ENCODE measurements at regions not wholly inside any gene's neighbourhood (a gene's known extent, or its start where the extent isn't known, plus 50 kb on each side); places are given as distances from the start of the nearest gene placed in this dataset.

- Histone ChIP-seq H4K8ac (ENCODE audit: extremely low read depth, insufficient read depth, low read length) (no peak overlapping the region), H4K91ac (replicated peaks; ENCODE audit: insufficient read length, low read length) (no peak overlapping the region), H3K4me2 (ENCODE audit: insufficient read depth in 1 of 2, low read depth in 2 of 2, low read length in 2 of 2) (no peak overlapping the region), H3K4ac (replicated peaks; ENCODE audit: insufficient read length, low read depth, low read length) (no peak overlapping the region), H3K14ac (ENCODE audit: insufficient read length) (no peak overlapping the region), H3K9me3 (ENCODE audit: insufficient read depth in 2 of 2, low read depth in 1 of 2, low read length in 1 of 2) (no peaks in the 10 kb centered on the region), H3K4me3 (ENCODE audit: extremely low read depth in 1 of 4, insufficient read depth in 2 of 4, low read depth in 3 of 4, low read length in 4 of 4) (no peak overlapping the region), H4K20me1 (replicated peaks in 1 of 2; ENCODE audit: control insufficient read depth in 1 of 2, insufficient read depth in 2 of 2, low read length in 2 of 2) (no peaks in the 10 kb centered on the region), H2BK12ac (ENCODE audit: low read depth, low read length) (no peak overlapping the region), H3K9ac (replicated peaks in 1 of 4; ENCODE audit: extremely low read depth in 1 of 4, low read depth in 3 of 4, low read length in 3 of 4) (no peak overlapping the region), H2BK5ac (ENCODE audit: low read depth, low read length) (no peak overlapping the region), H3K36me3 (ENCODE audit: control insufficient read depth in 2 of 4, insufficient read depth in 4 of 4, low read length in 3 of 4) (no peaks in the 10 kb centered on the region), H3K4me1 (replicated peaks in 1 of 4; ENCODE audit: control insufficient read depth in 3 of 4, insufficient read depth in 4 of 4, low read length in 3 of 4) (peaks cover 0 to 3% (median 0%) of the 10 kb centered on the region in 4 experiments; a peak in 1 of 7 replicates), H2AK5ac (ENCODE audit: low read depth, low read length) (no peak overlapping the region), H3K23me2 (ENCODE audit: low read depth, low read length) (no peaks in the 10 kb centered on the region), H2BK20ac (ENCODE audit: low read length) (no peak overlapping the region), H2BK120ac (replicated peaks; ENCODE audit: low read depth, low read length) (no peak overlapping the region), H3K79me1 (ENCODE audit: low read depth, low read length) (no peaks in the 10 kb centered on the region), H3K79me2 (ENCODE audit: control insufficient read depth in 1 of 2, insufficient read depth in 2 of 2, low read length in 2 of 2) (no peaks in the 10 kb centered on the region), H2AFZ (ENCODE audit: low read length) (no peak overlapping the region), H3K56ac (replicated peaks; ENCODE audit: insufficient read length, low read depth, low read length) (no peak overlapping the region), H2BK15ac (ENCODE audit: low read length) (no peak overlapping the region), H4K5ac (ENCODE audit: insufficient read length, low read depth, low read length) (no peak overlapping the region), H3K23ac (ENCODE audit: insufficient read length) (no peak overlapping the region), H3K18ac (ENCODE audit: extremely low read depth, low read length) (no peak overlapping the region), H3K27ac (ENCODE audit: low read depth, low read length) (no peak overlapping the region), H3K27me3 (replicated peaks in 1 of 4; ENCODE audit: control insufficient read depth in 3 of 4, extremely low read depth in 1 of 4, insufficient read depth in 3 of 4, low read length in 3 of 4) (no peaks in the 10 kb centered on the region)
- no peak for FAIRE-seq
- CTCF ChIA-PET (ENCODE audit: partially characterized antibody), result interaction anchor here (1.4 kb wide), 1 partner anchor 516 kb away, joined by 4 read pairs; no protein-coding TSS in a partner anchor
- DNase-seq (ENCODE audit: low read depth in 1 of 2, low spot score in 2 of 2), result no peak
- POLR2A ChIA-PET (ENCODE audit: partially characterized antibody), result no interaction called here
- no peak for TF ChIP-seq GABPA (IDR thresholded peaks at IDR 0.05; ENCODE audit: borderline replicate concordance, insufficient read depth, low read length)
Observed at GRCh38 chr6:104010897-104011296, 848.8 kb downstream of the HACE1 start.

All from H1 (cell line).